Lower leg skin (tissue), 3 donors: ENCODE measurements at regions not wholly inside any gene's neighbourhood (a gene's known extent, or its start where the extent isn't known, plus 50 kb on each side); places are given as distances from the start of the nearest gene placed in this dataset.

Experiments
- POLR2A ChIP-seq, 2 donors: fragments of 450-650 bp; IDR thresholded peaks; one replicate each; pipeline ENCODE4 v1.6.1; 2016 to 2017; ENCODE audit warnings: antibody characterized with exemption in 2 of 2, mild to moderate bottlenecking in 1 of 2, moderate library complexity in 1 of 2
- TF ChIP-seq, protein P1 (sequence below), 3 donors: fragments of 450-650 bp; IDR thresholded peaks; one replicate each; pipeline ENCODE4 v1.5.1; 2016; ENCODE audit warnings: antibody characterized with exemption in 3 of 3, mild to moderate bottlenecking in 3 of 3, moderate library complexity in 2 of 3

DNA sequence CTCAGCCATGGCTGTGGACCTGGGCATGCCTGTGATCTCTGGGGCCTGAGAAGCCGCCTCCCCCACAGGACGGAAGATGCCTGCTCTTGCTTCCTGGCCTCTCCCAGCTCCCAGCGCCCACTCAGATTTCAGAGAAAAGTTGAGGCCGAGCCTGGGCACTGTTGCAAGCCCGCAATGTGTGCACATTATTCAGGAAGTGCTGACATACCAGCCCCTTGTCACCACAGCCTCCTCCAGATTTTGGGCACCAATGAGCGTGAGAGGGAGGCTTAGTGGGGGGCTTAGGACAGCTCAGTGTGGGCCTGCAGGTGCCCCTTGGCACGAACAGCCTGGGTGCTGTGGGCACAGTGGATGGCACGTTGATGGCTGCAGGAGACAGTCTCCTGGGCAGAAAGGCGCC lies 1400.9 kb upstream of the ALCAM start:
- TF ChIP-seq, protein P1, sequence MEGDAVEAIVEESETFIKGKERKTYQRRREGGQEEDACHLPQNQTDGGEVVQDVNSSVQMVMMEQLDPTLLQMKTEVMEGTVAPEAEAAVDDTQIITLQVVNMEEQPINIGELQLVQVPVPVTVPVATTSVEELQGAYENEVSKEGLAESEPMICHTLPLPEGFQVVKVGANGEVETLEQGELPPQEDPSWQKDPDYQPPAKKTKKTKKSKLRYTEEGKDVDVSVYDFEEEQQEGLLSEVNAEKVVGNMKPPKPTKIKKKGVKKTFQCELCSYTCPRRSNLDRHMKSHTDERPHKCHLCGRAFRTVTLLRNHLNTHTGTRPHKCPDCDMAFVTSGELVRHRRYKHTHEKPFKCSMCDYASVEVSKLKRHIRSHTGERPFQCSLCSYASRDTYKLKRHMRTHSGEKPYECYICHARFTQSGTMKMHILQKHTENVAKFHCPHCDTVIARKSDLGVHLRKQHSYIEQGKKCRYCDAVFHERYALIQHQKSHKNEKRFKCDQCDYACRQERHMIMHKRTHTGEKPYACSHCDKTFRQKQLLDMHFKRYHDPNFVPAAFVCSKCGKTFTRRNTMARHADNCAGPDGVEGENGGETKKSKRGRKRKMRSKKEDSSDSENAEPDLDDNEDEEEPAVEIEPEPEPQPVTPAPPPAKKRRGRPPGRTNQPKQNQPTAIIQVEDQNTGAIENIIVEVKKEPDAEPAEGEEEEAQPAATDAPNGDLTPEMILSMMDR (IDR thresholded peaks at IDR 0.05) = no peak
- TF ChIP-seq POLR2A (IDR thresholded peaks at IDR 0.05) = no peak
